ENCODE measurements at regions not wholly inside any gene's neighbourhood (a gene's known extent, or its start where the extent isn't known, plus 50 kb on each side); places are given as distances from the start of the nearest gene placed in this dataset.

DNA sequence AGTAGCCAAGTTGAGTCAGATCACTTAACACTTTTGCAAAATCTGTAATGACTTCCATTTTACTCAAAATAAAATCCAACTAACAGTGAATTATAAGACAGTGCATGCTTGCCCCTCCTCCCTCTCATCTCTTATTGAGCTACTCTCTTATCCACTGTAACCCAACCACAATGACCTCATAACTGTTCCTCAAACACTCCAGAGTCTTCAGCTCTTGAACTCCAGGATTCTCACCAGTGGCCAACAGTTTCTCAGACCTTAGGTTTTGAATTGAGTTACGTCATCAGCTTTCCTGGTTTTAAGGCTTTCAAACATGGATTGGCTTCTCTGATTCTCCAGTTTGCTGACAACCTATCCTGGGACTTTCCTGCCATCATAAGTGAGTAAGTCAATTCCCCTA lies 938.3 kb downstream of the RAB28 start:
- TF ChIP-seq MAZ (IDR thresholded peaks at IDR 0.05; ENCODE audit: borderline replicate concordance, low read depth, low read length) (no peak), MXI1 (IDR thresholded peaks at IDR 0.05; ENCODE audit: borderline replicate concordance, low read depth, low read length) (no peak), POLR2A (IDR thresholded peaks at IDR 0.05; ENCODE audit: low read depth, low read length) (no peak), RCOR1 (IDR thresholded peaks at IDR 0.05; ENCODE audit: insufficient replicate concordance, low read length) (no peak), SMC3 (IDR thresholded peaks at IDR 0.05; ENCODE audit: low read depth, low read length) (no peak), CEBPB (IDR thresholded peaks at IDR 0.05; ENCODE audit: low read depth, low read length) (no peak)
- TF ChIP-seq, protein P1, sequence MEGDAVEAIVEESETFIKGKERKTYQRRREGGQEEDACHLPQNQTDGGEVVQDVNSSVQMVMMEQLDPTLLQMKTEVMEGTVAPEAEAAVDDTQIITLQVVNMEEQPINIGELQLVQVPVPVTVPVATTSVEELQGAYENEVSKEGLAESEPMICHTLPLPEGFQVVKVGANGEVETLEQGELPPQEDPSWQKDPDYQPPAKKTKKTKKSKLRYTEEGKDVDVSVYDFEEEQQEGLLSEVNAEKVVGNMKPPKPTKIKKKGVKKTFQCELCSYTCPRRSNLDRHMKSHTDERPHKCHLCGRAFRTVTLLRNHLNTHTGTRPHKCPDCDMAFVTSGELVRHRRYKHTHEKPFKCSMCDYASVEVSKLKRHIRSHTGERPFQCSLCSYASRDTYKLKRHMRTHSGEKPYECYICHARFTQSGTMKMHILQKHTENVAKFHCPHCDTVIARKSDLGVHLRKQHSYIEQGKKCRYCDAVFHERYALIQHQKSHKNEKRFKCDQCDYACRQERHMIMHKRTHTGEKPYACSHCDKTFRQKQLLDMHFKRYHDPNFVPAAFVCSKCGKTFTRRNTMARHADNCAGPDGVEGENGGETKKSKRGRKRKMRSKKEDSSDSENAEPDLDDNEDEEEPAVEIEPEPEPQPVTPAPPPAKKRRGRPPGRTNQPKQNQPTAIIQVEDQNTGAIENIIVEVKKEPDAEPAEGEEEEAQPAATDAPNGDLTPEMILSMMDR (conservative IDR thresholded peaks at IDR 0.05; ENCODE audit: low read depth, low read length), result no peak
- TF ChIP-seq, protein P2, sequence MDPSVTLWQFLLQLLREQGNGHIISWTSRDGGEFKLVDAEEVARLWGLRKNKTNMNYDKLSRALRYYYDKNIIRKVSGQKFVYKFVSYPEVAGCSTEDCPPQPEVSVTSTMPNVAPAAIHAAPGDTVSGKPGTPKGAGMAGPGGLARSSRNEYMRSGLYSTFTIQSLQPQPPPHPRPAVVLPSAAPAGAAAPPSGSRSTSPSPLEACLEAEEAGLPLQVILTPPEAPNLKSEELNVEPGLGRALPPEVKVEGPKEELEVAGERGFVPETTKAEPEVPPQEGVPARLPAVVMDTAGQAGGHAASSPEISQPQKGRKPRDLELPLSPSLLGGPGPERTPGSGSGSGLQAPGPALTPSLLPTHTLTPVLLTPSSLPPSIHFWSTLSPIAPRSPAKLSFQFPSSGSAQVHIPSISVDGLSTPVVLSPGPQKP (IDR thresholded peaks at IDR 0.05; ENCODE audit: borderline replicate concordance, low read depth, low read length), result no peak
- TF ChIP-seq, protein P3, sequence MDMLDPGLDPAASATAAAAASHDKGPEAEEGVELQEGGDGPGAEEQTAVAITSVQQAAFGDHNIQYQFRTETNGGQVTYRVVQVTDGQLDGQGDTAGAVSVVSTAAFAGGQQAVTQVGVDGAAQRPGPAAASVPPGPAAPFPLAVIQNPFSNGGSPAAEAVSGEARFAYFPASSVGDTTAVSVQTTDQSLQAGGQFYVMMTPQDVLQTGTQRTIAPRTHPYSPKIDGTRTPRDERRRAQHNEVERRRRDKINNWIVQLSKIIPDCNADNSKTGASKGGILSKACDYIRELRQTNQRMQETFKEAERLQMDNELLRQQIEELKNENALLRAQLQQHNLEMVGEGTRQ (IDR thresholded peaks at IDR 0.05; ENCODE audit: low read depth, low read length), result no peak
